Smooth muscle cell (in vitro differentiated cells): ENCODE measurements at regions not wholly inside any gene's neighbourhood (a gene's known extent, or its start where the extent isn't known, plus 50 kb on each side); places are given as distances from the start of the nearest gene placed in this dataset.
A peak's percentile ranks its signal among the peaks of the same experiment; 100 is the strongest.
"Not testable (repeated sequence)": the region's sequence is repeated elsewhere in the genome, so short reads cannot be mapped to it uniquely, and the experiment has no call there.

ENCODE experiments used
- DNase-seq: peaks from one replicate; lab custom pipeline; 2025; ENCODE audit not compliant: unreplicated experiment; lab: John Stamatoyannopoulos, UW
- H2AFZ ChIP-seq: fragments of 200-600 bp; sonication (generic); 2 replicates; pipeline ENCODE4 v1.6.0; 2016; ENCODE audit warnings: antibody characterized with exemption, low read depth, mild to moderate bottlenecking
- H3F3A ChIP-seq: fragments of 200-600 bp; sonication (generic); 2 replicates; pipeline ENCODE4 v1.6.0; 2017; ENCODE audit warnings: antibody characterized with exemption, low read depth
- H3K27ac ChIP-seq: fragments of 200-600 bp; sonication (generic); 2 replicates; pipeline ENCODE4 v1.5.1; 2016; ENCODE audit warnings: low read depth, mild to moderate bottlenecking
- H3K27me3 ChIP-seq: fragments of 200-600 bp; sonication (generic); 2 replicates; pipeline ENCODE4 v1.6.1; 2016; ENCODE audit warnings: low read depth, mild to moderate bottlenecking
- H3K36me3 ChIP-seq: fragments of 200-600 bp; sonication (generic); 2 replicates; pipeline ENCODE4 v1.5.1; 2016; ENCODE audit warnings: low read depth
- H3K4me1 ChIP-seq: fragments of 200-600 bp; sonication (generic); 2 replicates; pipeline ENCODE4 v1.5.1; 2016; ENCODE audit warnings: low read depth
- H3K4me2 ChIP-seq: fragments of 200-600 bp; sonication (generic); 2 replicates; pipeline ENCODE4 v1.6.0; 2016; ENCODE audit warnings: mild to moderate bottlenecking
- H3K4me3 ChIP-seq: fragments of 200-600 bp; sonication (generic); 2 replicates; pipeline ENCODE4 v1.5.1; 2016; ENCODE audit warnings: mild to moderate bottlenecking
- H3K79me2 ChIP-seq: fragments of 200-600 bp; sonication (generic); 2 replicates; pipeline ENCODE4 v1.6.0; 2016; ENCODE audit warnings: low read depth, mild to moderate bottlenecking
- H3K9ac ChIP-seq: fragments of 200-600 bp; sonication (generic); 2 replicates; pipeline ENCODE4 v1.6.0; 2016; ENCODE audit warnings: low read depth
- H3K9me3 ChIP-seq: fragments of 200-600 bp; sonication (generic); replicated peaks from 2 replicates; pipeline ENCODE4 v1.5.1; 2016; ENCODE audit warnings: low read depth
- H4K20me1 ChIP-seq: fragments of 200-600 bp; sonication (generic); 2 replicates; pipeline ENCODE4 v1.6.0; 2016; ENCODE audit warnings: low read depth
- CTCF ChIP-seq: fragments of 200-600 bp; sonication (generic); IDR thresholded peaks from 2 replicates; pipeline ENCODE4 v1.5.1; 2017; ENCODE audit warnings: borderline replicate concordance, mild to moderate bottlenecking, antibody characterized with exemption; ENCODE audit not compliant: insufficient read depth, poor library complexity, severe bottlenecking
- WGBS: methylation state at CpG from one replicate; pipeline ENCODE4 v1.1.7; 2016; ENCODE audit warnings: low lambda C conversion rate; 5-methylcytosine and 5-hydroxymethylcytosine counted together

- Histone ChIP-seq H3K4me3 (peak overlapping the region; percentile 71), H3K79me2 (no peaks in the 10 kb centered on the region), H3K9me3 (no peaks in the 10 kb centered on the region), H3K27me3 (no peaks in the 10 kb centered on the region), H4K20me1 (no peaks in the 10 kb centered on the region), H3K4me2 (peak overlapping the region; percentile 87), H3K9ac (peak overlapping the region; percentile 38), H3K36me3 (no peaks in the 10 kb centered on the region), H3F3A (no peaks in the 10 kb centered on the region), H3K27ac (no peak overlapping the region), H3K4me1 (peaks cover 4% of the 10 kb centered on the region), H2AFZ (peak overlapping the region; percentile 91)
- WGBS = 37% methylated on average over 19 of the region's 19 CpGs
- TF ChIP-seq CTCF = no peak
- no peak for DNase-seq
Observed at GRCh38 chrX:55908661-55909212, 191.2 kb downstream of the RRAGB start.

- Histone ChIP-seq H3K79me2 (no peaks in the 10 kb centered on the region), H3K27me3 (no peaks in the 10 kb centered on the region), H3K36me3 (no peaks in the 10 kb centered on the region), H4K20me1 (no peaks in the 10 kb centered on the region), H3K4me2 (no peak overlapping the region), H2AFZ (no peak overlapping the region), H3K4me1 (no peaks in the 10 kb centered on the region), H3K9ac (no peak overlapping the region), H3F3A (no peaks in the 10 kb centered on the region), H3K9me3 (no peaks in the 10 kb centered on the region), H3K27ac (no peak overlapping the region), H3K4me3 (no peak overlapping the region)
- TF ChIP-seq CTCF = no peak
- DNase-seq = no peak
- WGBS = 76% methylated on average over 12 of the region's 12 CpGs
Observed at GRCh38 chrX:55919367-55920221, 202.0 kb downstream of the RRAGB start.

- Histone ChIP-seq H3K27me3 (no peaks in the 10 kb centered on the region), H3K27ac (no peak overlapping the region), H3K9me3 (no peaks in the 10 kb centered on the region), H4K20me1 (no peaks in the 10 kb centered on the region), H3K4me3 (no peak overlapping the region), H3F3A (no peaks in the 10 kb centered on the region), H3K4me1 (no peaks in the 10 kb centered on the region), H2AFZ (no peak overlapping the region), H3K36me3 (no peaks in the 10 kb centered on the region), H3K4me2 (no peak overlapping the region), H3K9ac (no peak overlapping the region), H3K79me2 (no peaks in the 10 kb centered on the region)
- no peak for DNase-seq
- TF ChIP-seq CTCF = no peak
- WGBS = 88% methylated on average over 6 of the region's 6 CpGs
Observed at GRCh38 chrX:55924574-55924973, 207.0 kb downstream of the RRAGB start.

GRCh38 chrX:55928529-55928928, 211.0 kb downstream of the RRAGB start:
- H3K4me3 ChIP-seq, H2AFZ ChIP-seq, H3F3A ChIP-seq, H3K79me2 ChIP-seq, H3K9ac ChIP-seq, H3K4me2 ChIP-seq, H4K20me1 ChIP-seq, H3K36me3 ChIP-seq, DNase-seq, H3K27ac ChIP-seq, H3K4me1 ChIP-seq, H3K9me3 ChIP-seq, H3K27me3 ChIP-seq: not testable (repeated sequence)
